Liver (tissue), 3 donors: ENCODE measurements at regions not wholly inside any gene's neighbourhood (a gene's known extent, or its start where the extent isn't known, plus 50 kb on each side); places are given as distances from the start of the nearest gene placed in this dataset.

Source experiments
- EGR1 ChIP-seq, 2 donors: IDR thresholded peaks; 2 replicates each; pipeline ENCODE4 v1.6.1; 2016 to 2018; ENCODE audit warnings: antibody characterized with exemption in 2 of 2, low read depth in 2 of 2
- FOXA1 ChIP-seq: IDR thresholded peaks from 2 replicates; pipeline ENCODE4 v1.6.1; 2016; ENCODE audit warnings: antibody characterized with exemption
- GABPA ChIP-seq, 2 donors: IDR thresholded peaks in 1 of 2; conservative IDR thresholded peaks in 1 of 2; 2 replicates each; pipeline ENCODE4 v1.6.1; 2016; ENCODE audit warnings: antibody characterized with exemption in 2 of 2, mild to moderate bottlenecking in 1 of 2, moderate library complexity in 1 of 2
- HNF4A ChIP-seq, 2 donors: conservative IDR thresholded peaks; 2 replicates each; pipeline ENCODE4 v1.6.1; 2016; ENCODE audit warnings: antibody characterized with exemption in 2 of 2, mild to moderate bottlenecking in 2 of 2
- HNF4G ChIP-seq: IDR thresholded peaks from 2 replicates; pipeline ENCODE4 v1.6.1; 2016; ENCODE audit warnings: antibody characterized with exemption
- MAX ChIP-seq: IDR thresholded peaks from 2 replicates; pipeline ENCODE4 v1.6.1; 2016; ENCODE audit warnings: antibody characterized with exemption
- RAD21 ChIP-seq, 2 donors: IDR thresholded peaks; 2 replicates each; pipeline ENCODE4 v1.6.1; 2016; ENCODE audit warnings: antibody characterized with exemption in 2 of 2, mild to moderate bottlenecking in 2 of 2
- SP1 ChIP-seq: IDR thresholded peaks from 2 replicates; pipeline ENCODE4 v1.6.1; 2018; ENCODE audit warnings: antibody characterized with exemption, mild to moderate bottlenecking
- TAF1 ChIP-seq: conservative IDR thresholded peaks from 2 replicates; pipeline ENCODE4 v1.6.1; 2016; ENCODE audit warnings: antibody characterized with exemption, mild to moderate bottlenecking
- YY1 ChIP-seq: IDR thresholded peaks from 2 replicates; pipeline ENCODE4 v1.6.1; 2016; ENCODE audit warnings: antibody characterized with exemption, mild to moderate bottlenecking
- TF ChIP-seq, protein P1 (sequence below): fragments of 150-350 bp; IDR thresholded peaks from 2 replicates; pipeline ENCODE4 v1.5.1; 2017; ENCODE audit warnings: improper control_type of control experiment, low read depth, low read length; ENCODE audit not compliant: missing input control
- TF ChIP-seq, protein P2 (sequence below): IDR thresholded peaks from 2 replicates; pipeline ENCODE4 v1.6.1; 2016; ENCODE audit warnings: antibody characterized with exemption
- TF ChIP-seq, protein P3 (sequence below): IDR thresholded peaks from 2 replicates; pipeline ENCODE4 v1.6.1; 2016; ENCODE audit warnings: antibody characterized with exemption, mild to moderate bottlenecking
- donor health status: healthy.
- donor health status: healthy.

GRCh38 chr12:63305901-63306875, 155.2 kb upstream of the AVPR1A start:
- TF ChIP-seq TAF1 (no peak), RAD21 (IDR thresholded peaks at IDR 0.05) (no peak), SP1 (no peak), HNF4A (conservative IDR thresholded peaks at IDR 0.05) (no peak), EGR1 (IDR thresholded peaks at IDR 0.05; ENCODE audit: low read depth in 2 of 2) (no peak), YY1 (no peak), HNF4G (no peak), MAX (no peak), GABPA (IDR thresholded peaks at IDR 0.05 in 1 of 2, conservative IDR thresholded peaks at IDR 0.05 in 1 of 2) (no peak), FOXA1 (no peak)
- TF ChIP-seq, protein P1, sequence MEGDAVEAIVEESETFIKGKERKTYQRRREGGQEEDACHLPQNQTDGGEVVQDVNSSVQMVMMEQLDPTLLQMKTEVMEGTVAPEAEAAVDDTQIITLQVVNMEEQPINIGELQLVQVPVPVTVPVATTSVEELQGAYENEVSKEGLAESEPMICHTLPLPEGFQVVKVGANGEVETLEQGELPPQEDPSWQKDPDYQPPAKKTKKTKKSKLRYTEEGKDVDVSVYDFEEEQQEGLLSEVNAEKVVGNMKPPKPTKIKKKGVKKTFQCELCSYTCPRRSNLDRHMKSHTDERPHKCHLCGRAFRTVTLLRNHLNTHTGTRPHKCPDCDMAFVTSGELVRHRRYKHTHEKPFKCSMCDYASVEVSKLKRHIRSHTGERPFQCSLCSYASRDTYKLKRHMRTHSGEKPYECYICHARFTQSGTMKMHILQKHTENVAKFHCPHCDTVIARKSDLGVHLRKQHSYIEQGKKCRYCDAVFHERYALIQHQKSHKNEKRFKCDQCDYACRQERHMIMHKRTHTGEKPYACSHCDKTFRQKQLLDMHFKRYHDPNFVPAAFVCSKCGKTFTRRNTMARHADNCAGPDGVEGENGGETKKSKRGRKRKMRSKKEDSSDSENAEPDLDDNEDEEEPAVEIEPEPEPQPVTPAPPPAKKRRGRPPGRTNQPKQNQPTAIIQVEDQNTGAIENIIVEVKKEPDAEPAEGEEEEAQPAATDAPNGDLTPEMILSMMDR: no peak
- TF ChIP-seq, protein P2, sequence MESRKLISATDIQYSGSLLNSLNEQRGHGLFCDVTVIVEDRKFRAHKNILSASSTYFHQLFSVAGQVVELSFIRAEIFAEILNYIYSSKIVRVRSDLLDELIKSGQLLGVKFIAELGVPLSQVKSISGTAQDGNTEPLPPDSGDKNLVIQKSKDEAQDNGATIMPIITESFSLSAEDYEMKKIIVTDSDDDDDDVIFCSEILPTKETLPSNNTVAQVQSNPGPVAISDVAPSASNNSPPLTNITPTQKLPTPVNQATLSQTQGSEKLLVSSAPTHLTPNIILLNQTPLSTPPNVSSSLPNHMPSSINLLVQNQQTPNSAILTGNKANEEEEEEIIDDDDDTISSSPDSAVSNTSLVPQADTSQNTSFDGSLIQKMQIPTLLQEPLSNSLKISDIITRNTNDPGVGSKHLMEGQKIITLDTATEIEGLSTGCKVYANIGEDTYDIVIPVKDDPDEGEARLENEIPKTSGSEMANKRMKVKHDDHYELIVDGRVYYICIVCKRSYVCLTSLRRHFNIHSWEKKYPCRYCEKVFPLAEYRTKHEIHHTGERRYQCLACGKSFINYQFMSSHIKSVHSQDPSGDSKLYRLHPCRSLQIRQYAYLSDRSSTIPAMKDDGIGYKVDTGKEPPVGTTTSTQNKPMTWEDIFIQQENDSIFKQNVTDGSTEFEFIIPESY: no peak
- TF ChIP-seq, protein P3, sequence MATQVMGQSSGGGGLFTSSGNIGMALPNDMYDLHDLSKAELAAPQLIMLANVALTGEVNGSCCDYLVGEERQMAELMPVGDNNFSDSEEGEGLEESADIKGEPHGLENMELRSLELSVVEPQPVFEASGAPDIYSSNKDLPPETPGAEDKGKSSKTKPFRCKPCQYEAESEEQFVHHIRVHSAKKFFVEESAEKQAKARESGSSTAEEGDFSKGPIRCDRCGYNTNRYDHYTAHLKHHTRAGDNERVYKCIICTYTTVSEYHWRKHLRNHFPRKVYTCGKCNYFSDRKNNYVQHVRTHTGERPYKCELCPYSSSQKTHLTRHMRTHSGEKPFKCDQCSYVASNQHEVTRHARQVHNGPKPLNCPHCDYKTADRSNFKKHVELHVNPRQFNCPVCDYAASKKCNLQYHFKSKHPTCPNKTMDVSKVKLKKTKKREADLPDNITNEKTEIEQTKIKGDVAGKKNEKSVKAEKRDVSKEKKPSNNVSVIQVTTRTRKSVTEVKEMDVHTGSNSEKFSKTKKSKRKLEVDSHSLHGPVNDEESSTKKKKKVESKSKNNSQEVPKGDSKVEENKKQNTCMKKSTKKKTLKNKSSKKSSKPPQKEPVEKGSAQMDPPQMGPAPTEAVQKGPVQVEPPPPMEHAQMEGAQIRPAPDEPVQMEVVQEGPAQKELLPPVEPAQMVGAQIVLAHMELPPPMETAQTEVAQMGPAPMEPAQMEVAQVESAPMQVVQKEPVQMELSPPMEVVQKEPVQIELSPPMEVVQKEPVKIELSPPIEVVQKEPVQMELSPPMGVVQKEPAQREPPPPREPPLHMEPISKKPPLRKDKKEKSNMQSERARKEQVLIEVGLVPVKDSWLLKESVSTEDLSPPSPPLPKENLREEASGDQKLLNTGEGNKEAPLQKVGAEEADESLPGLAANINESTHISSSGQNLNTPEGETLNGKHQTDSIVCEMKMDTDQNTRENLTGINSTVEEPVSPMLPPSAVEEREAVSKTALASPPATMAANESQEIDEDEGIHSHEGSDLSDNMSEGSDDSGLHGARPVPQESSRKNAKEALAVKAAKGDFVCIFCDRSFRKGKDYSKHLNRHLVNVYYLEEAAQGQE: no peak
